OCI-LY3 (cell line): ENCODE measurements at regions not wholly inside any gene's neighbourhood (a gene's known extent, or its start where the extent isn't known, plus 50 kb on each side); places are given as distances from the start of the nearest gene placed in this dataset.

Experiments
- H2AFZ ChIP-seq: fragments of 200-600, 300-600 bp; shearing (Covaris generic); 2 replicates; pipeline ENCODE4 v1.6.0; 2014; ENCODE audit warnings: antibody characterized with exemption, low read depth, low read length
- H3K27ac ChIP-seq: fragments of 200-600, 300-600 bp; sonication (generic); 2 replicates; pipeline ENCODE4 v1.5.1; 2014; ENCODE audit warnings: mild to moderate bottlenecking, low read length, moderate library complexity, mixed read lengths
- H3K27me3 ChIP-seq: fragments of 200-600, 300-600 bp; sonication (generic); 2 replicates; pipeline ENCODE4 v1.6.1; 2014; ENCODE audit warnings: low read depth, low read length, mixed read lengths
- H3K36me3 ChIP-seq: fragments of 200-600, 300-600 bp; sonication (generic); replicated peaks from 2 replicates; pipeline ENCODE3; 2014; ENCODE audit warnings: low read depth, low read length, mixed read lengths
- H3K4me1 ChIP-seq: fragments of 300-600, 200-600 bp; sonication (generic); 2 replicates; pipeline ENCODE4 v1.6.1; 2014; ENCODE audit warnings: low read length, mixed read lengths
- H3K4me2 ChIP-seq: fragments of 200-600, 300-600 bp; sonication (generic); 2 replicates; pipeline ENCODE4 v1.6.1; 2014; ENCODE audit warnings: low read length, mixed read lengths
- H3K4me3 ChIP-seq: fragments of 300-600, 200-600 bp; sonication (generic); 2 replicates; pipeline ENCODE4 v1.5.1; 2014; ENCODE audit warnings: antibody characterized with exemption, mild to moderate bottlenecking, low read length, moderate library complexity
- H3K79me2 ChIP-seq: fragments of 300-600, 200-600 bp; shearing (Covaris generic); 2 replicates; pipeline ENCODE4 v1.6.1; 2014; ENCODE audit warnings: mild to moderate bottlenecking, low read length, mixed read lengths
- H3K9ac ChIP-seq: fragments of 300-600, 200-600 bp; shearing (Covaris generic); 2 replicates; pipeline ENCODE4 v1.6.0; 2014; ENCODE audit warnings: mild to moderate bottlenecking, low read length, moderate library complexity
- H3K9me3 ChIP-seq: fragments of 200-600, 300-600 bp; shearing (Covaris generic); 2 replicates; pipeline ENCODE4 v1.6.1; 2014; ENCODE audit warnings: low read length, mixed read lengths; ENCODE audit not compliant: insufficient read depth
- H4K20me1 ChIP-seq: fragments of 200-600, 300-600 bp; sonication (generic); 2 replicates; pipeline ENCODE4 v1.6.1; 2016; ENCODE audit warnings: low read length, mixed read lengths; ENCODE audit not compliant: insufficient read depth
- EZH2phosphoT487 ChIP-seq: fragments of 200-600 bp; shearing (Covaris generic); IDR thresholded peaks from 2 replicates; pipeline ENCODE4 v1.6.1; 2018; ENCODE audit warnings: antibody characterized with exemption, mixed run types, low read depth
- TF ChIP-seq, protein P1 (sequence below): fragments of 200-600, 300-600 bp; sonication (generic); IDR thresholded peaks from 2 replicates; pipeline ENCODE4 v1.5.1; 2014; ENCODE audit warnings: antibody characterized with exemption, low read length, low read depth

GRCh38 chrX:45885931-45886330 lies 659.3 kb downstream of the ZNF674 start:
- H3K36me3 ChIP-seq: no peaks in the 10 kb centered on the region
- no peaks in the 10 kb centered on the region for H3K27me3 ChIP-seq
- H4K20me1 ChIP-seq: no peaks in the 10 kb centered on the region
- no peaks in the 10 kb centered on the region for H3K4me1 ChIP-seq
- H3K4me3 ChIP-seq: no peak overlapping the region
- TF ChIP-seq, protein P1, sequence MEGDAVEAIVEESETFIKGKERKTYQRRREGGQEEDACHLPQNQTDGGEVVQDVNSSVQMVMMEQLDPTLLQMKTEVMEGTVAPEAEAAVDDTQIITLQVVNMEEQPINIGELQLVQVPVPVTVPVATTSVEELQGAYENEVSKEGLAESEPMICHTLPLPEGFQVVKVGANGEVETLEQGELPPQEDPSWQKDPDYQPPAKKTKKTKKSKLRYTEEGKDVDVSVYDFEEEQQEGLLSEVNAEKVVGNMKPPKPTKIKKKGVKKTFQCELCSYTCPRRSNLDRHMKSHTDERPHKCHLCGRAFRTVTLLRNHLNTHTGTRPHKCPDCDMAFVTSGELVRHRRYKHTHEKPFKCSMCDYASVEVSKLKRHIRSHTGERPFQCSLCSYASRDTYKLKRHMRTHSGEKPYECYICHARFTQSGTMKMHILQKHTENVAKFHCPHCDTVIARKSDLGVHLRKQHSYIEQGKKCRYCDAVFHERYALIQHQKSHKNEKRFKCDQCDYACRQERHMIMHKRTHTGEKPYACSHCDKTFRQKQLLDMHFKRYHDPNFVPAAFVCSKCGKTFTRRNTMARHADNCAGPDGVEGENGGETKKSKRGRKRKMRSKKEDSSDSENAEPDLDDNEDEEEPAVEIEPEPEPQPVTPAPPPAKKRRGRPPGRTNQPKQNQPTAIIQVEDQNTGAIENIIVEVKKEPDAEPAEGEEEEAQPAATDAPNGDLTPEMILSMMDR: no peak
- no peak for TF ChIP-seq EZH2phosphoT487
- H3K9ac ChIP-seq: no peak overlapping the region
- no peak overlapping the region for H3K4me2 ChIP-seq
- H3K79me2 ChIP-seq: no peaks in the 10 kb centered on the region
- no peak overlapping the region for H2AFZ ChIP-seq
- H3K27ac ChIP-seq: no peak overlapping the region
- no peaks in the 10 kb centered on the region for H3K9me3 ChIP-seq

DNA sequence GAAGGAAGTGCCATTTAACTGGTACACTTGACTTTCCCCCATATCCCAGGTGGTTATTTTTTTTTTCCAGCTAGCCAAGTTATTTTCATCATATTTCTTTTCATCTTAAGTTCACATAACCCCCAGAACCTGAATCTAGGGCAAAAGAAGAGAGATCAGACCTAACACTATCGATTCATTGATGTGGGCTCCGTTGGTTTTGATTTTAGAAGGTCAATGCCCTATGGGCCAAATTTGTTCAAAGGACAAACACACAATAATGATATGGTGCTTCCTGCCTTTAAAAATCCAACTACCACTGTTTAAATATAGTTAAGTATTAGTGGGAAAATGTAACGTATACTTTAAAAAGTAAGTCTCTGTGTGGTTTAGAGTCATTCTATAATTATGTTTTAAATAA lies 665.7 kb downstream of the ZNF674 start:
- no peak overlapping the region for H3K9ac ChIP-seq
- no peaks in the 10 kb centered on the region for H3K36me3 ChIP-seq
- no peak overlapping the region for H3K27ac ChIP-seq
- no peak for TF ChIP-seq EZH2phosphoT487
- TF ChIP-seq, protein P1: no peak
- no peaks in the 10 kb centered on the region for H3K79me2 ChIP-seq
- no peaks in the 10 kb centered on the region for H3K4me1 ChIP-seq
- H2AFZ ChIP-seq: no peak overlapping the region
- no peaks in the 10 kb centered on the region for H3K27me3 ChIP-seq
- H3K4me2 ChIP-seq: no peak overlapping the region
- no peak overlapping the region for H3K4me3 ChIP-seq
- no peaks in the 10 kb centered on the region for H3K9me3 ChIP-seq
- H4K20me1 ChIP-seq: no peaks in the 10 kb centered on the region

DNA sequence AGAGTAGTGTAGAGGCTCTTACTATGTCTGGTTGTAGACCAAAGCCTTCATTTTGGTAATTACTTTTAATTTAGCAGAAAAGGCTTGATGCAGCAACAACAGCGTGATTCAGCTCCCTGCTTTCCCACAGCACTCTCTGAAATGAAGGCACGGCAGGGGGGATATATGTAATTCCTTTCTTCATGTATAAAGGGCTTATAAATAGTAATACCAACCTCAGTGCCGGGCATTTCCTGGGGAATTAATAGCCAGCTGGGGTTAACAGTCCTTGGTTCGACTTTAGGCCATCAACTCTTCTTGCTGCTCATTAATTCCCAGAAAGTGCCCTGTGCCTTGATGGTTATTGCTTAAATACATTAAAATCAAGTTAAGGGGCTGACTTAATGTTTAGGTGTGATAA lies 669.0 kb downstream of the ZNF674 start:
- Histone ChIP-seq H3K4me2 (no peak overlapping the region), H3K4me3 (no peak overlapping the region), H3K4me1 (no peaks in the 10 kb centered on the region), H3K9me3 (no peaks in the 10 kb centered on the region), H3K27ac (no peak overlapping the region), H4K20me1 (no peaks in the 10 kb centered on the region), H3K9ac (no peak overlapping the region), H3K79me2 (no peaks in the 10 kb centered on the region), H3K27me3 (no peaks in the 10 kb centered on the region), H2AFZ (no peak overlapping the region), H3K36me3 (no peaks in the 10 kb centered on the region)
- TF ChIP-seq, protein P1: no peak
- no peak for TF ChIP-seq EZH2phosphoT487

DNA sequence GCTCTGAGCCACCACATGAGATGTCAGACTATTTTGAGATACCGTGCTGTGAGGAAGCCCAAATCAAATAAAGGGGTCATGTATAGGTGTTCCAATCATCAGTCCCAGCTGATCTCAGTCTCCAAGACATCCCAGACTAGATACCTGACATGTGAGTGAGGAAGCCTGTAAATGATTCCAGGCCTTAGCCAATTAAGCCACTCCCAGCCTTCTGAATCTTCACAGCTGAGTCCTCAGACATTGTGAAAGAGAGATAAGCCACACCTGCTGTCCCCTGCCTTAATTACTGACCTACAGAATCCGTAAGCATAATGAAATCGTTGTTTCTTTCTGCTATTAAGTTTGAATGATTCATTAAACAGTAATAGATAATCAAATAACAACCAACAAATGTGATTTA lies 671.4 kb downstream of the ZNF674 start:
- Histone ChIP-seq H3K9ac (no peak overlapping the region), H3K27ac (no peak overlapping the region), H4K20me1 (no peaks in the 10 kb centered on the region), H3K4me1 (no peaks in the 10 kb centered on the region), H3K79me2 (no peaks in the 10 kb centered on the region), H3K4me2 (no peak overlapping the region), H3K4me3 (no peak overlapping the region), H3K9me3 (no peaks in the 10 kb centered on the region), H3K27me3 (no peaks in the 10 kb centered on the region), H3K36me3 (no peaks in the 10 kb centered on the region), H2AFZ (no peak overlapping the region)
- TF ChIP-seq, protein P1: no peak
- TF ChIP-seq EZH2phosphoT487: no peak
